GM18870 (cell line): ENCODE measurements at regions not wholly inside any gene's neighbourhood (a gene's known extent, or its start where the extent isn't known, plus 50 kb on each side); places are given as distances from the start of the nearest gene placed in this dataset.
A peak's percentile ranks its signal among the peaks of the same experiment; 100 is the strongest.

Experiments
- ATAC-seq: cut with Tn5 transposase; IDR thresholded peaks from one replicate; pipeline ENCODE4 v1.9.1; 2021; ENCODE audit warnings: moderate library complexity; ENCODE audit not compliant: unreplicated experiment

GRCh38 chr11:127470306-127470884 is 469.8 kb upstream of the KIRREL3 start:
- ATAC-seq, result peak; percentile 77

- no peak for ATAC-seq
These were observed 463.8 kb upstream of the KIRREL3 start for GRCh38 chr11:127464325-127464724.

DNA sequence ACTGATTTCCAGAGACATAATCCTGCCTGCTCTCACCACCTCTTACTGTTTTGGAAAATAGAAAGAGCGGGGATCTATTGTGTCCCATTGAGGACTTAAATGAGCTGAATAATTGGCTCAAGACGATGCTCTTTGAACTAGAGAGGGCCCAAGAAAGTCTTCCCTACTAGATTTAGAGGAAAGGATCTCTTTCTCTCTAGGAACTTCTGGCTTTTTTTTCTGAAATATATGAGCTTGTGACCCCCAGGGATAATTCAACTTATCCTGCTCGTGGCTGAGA is 461.4 kb upstream of the KIRREL3 start:
- no peak for ATAC-seq

GRCh38 chr11:127461241-127462064 is 460.9 kb upstream of the KIRREL3 start:
- ATAC-seq, result no peak

DNA sequence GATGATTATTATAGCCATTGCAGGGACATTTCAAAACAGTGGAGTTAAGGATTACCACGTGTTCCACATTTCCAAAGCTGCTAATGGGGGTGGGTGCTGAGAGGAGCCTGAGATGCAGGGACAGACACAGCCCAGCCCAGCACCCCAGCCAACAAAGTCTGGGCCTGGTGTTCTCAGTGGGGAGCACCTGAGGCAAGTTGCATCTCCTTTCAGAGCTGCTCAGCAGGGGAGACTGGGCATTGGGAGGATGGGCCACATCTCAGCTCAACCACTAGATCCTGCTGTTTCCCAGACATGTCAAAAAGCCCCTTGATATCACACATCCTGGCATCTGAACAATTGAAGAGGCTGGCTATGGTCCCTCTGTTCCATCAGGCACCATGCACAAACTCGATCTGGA is 458.0 kb upstream of the KIRREL3 start:
- ATAC-seq, result no peak

GRCh38 chr11:127454856-127455255 is 454.3 kb upstream of the KIRREL3 start:
- ATAC-seq, result no peak

GRCh38 chr11:127452533-127452932 is 452.0 kb upstream of the KIRREL3 start:
- no peak for ATAC-seq

DNA sequence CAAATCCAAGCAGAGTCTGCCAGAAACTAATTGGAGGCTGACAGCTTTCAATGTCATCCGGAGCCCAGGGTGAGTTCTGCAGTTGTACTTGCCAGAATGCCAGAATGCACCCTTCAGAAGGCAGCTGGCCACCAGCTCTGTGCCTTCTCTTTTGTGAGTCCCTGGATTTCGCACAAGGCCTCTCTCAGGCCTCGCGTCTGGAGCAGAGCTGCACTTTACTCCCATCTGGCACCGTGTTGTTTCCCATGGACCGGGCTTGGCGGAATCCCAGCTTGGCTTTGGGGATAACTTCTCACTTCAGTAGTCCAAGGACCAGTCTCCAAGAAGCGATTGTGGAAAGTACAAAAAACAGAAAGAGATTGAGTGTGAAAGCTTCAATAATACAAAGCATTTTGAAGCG is 451.3 kb upstream of the KIRREL3 start:
- ATAC-seq, result no peak

DNA sequence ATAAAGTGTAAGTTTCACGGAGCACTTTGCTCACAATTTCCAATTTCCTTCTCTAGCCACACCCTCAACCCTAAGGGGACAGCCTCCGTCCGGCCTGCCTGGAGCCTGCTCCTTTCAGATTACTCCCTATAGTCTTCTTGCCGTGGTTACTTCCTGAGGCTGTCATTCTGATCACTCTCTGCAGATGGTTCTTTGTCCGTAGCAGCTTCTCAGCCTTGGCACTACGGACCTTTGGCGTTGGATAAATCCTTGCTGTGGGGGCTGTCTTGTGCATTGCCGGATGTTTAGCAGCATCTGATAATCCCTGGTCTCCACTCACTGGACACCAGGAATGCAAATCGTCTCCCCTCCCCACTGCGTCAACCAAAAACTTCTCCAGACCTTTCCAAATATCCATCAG is 447.5 kb upstream of the KIRREL3 start:
- ATAC-seq, result no peak

DNA sequence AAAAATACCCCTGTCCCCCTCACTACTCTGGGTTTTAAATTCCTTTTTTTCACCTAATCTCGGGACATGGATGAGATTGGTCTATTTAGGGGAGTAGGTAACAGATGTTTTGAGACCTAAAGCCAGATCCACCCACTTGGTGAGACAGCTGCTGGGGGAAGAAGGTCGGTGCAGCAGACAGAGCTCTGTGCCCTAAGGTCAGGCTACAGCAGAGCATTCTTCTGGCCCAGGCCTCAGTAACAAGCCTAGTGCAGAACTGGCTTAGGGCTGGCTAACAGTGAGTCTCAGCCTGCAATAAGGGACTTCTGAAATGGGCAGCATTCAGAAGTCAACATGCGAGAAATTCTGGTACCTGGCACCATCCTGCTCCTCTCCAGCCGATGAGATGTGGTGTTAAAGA is 444.9 kb upstream of the KIRREL3 start:
- ATAC-seq, result no peak

GRCh38 chr11:127443297-127443696 is 442.7 kb upstream of the KIRREL3 start:
- ATAC-seq, result no peak

GRCh38 chr11:127440616-127441015 is 440.0 kb upstream of the KIRREL3 start:
- no peak for ATAC-seq

GRCh38 chr11:127425281-127425680 is 424.7 kb upstream of the KIRREL3 start:
- ATAC-seq, result no peak

DNA sequence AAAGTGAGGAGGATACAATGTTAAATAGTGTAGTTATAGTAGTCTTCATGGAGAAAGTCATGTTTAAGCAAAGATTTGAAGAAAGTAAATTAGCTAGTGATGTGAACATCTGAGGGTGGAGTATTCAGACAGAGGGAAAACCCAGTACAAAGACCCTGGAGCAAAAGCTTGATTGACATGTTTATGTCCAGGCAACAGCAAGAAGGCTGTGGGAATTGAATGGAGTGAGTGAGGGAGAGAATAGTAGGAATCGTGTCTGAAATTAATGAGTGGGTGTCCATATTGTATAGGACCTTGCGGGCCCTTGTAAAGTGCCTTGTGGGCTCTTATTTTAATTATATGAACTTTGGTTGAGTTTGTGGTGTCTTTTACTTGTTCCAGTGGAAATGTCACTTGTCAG is 424.1 kb upstream of the KIRREL3 start:
- no peak for ATAC-seq

GRCh38 chr11:127420139-127420538 is 419.6 kb upstream of the KIRREL3 start:
- ATAC-seq, result no peak

DNA sequence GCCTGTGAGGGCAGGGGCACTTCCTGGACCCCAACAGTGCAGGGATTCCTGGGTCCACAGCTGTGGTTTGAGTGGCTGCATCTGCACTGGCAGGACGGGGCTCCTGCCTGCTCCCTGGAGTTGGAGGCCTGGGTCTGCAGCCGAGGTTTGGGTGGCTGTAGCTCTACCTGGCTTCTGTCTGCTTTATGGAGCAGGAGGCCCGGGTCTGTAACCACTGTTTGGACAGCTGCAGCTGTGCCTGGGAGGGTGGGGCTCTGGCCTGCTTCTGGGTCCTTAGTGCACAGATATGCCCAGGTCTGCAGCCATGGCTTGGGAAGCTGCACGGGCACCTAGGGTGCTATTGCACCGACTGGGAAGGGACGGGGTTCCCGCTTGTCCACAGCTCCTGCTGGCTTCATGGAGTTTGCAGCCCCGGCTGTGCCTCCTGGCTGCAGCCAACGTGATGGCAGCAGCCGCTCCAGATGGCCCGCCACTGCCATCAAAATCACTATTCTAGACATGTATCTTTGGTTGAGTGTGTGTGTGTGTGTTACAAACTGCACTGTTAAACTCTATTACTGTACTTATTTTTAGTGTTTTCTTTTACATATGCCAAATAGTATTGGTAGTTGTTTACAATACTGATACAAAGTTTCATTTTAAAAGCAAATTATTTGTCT is 412.3 kb upstream of the KIRREL3 start:
- ATAC-seq, result no peak

DNA sequence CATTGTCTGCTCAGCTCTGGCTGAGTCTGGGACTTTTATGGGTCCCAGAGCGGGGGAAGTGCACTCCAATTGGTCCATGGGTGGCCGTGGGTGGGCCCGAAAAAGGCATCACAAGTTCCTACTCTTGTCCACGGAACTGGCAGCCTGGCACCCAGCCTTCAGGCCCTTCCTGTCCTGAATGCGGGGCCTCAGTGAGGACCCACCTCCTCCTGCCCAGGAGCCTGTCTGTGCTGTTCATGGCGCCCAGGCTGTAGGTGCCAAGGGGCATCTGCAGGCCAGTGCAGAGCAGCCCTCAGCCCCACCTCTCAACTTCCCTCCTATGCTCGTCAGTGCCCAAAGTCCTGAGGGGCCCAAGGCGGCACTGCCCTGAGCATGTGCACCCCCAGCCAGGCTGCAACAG is 411.7 kb upstream of the KIRREL3 start:
- no peak for ATAC-seq

GRCh38 chr11:127411283-127411682 is 410.7 kb upstream of the KIRREL3 start:
- ATAC-seq, result no peak

- no peak for ATAC-seq
These were observed 394.5 kb upstream of the KIRREL3 start for GRCh38 chr11:127395034-127395433.

DNA sequence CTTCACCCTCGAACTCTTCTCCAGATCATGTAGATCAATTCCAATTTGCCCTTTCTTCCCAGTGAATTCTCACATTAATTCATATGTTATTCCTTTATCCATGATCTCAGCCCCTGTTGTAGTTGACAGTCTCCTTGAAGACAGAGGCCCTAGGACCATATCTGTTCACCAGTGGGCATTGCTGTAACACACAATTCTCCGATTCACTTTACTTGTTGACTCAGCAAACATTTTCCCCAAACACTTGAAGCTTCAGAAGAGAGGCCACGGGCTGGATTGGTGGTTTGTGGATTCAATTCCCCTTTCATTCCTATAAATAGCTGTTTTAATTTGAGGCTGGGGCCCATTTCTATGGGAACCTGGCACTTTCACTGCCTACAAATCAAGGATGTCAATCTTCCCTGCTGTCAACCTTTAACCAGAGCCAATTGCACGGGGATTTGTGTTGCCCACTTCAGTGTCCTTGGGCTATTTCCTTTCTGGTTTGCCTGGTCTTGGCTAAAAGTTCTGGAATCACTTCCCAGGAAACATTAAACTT is 393.0 kb upstream of the KIRREL3 start:
- no peak for ATAC-seq

DNA sequence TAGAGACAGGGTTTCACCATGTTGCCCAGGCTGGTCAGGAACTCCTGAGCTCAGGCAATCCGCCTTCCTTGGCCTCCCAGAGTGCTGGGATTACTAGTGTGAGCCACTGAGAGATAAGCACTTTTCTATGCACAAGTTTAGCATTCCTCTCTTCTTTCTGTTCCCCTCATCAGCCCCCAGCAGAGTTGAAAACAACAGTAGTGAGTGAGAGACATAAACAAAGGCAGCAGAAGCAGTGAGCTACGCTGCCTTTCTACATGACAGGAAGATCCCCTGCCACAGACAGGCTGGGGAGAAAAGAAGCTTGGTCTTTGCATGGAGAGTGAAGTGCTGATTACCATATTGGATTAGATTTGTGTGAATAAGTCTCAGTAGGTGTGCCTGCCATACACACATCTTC is 392.0 kb upstream of the KIRREL3 start:
- ATAC-seq, result no peak

GRCh38 chr11:127390465-127390864 is 389.9 kb upstream of the KIRREL3 start:
- no peak for ATAC-seq
